ENCODE measurements at regions not wholly inside any gene's neighbourhood (a gene's known extent, or its start where the extent isn't known, plus 50 kb on each side); places are given as distances from the start of the nearest gene placed in this dataset.
"Not testable (repeated sequence)": the region's sequence is repeated elsewhere in the genome, so short reads cannot be mapped to it uniquely, and the experiment has no call there.

DNA sequence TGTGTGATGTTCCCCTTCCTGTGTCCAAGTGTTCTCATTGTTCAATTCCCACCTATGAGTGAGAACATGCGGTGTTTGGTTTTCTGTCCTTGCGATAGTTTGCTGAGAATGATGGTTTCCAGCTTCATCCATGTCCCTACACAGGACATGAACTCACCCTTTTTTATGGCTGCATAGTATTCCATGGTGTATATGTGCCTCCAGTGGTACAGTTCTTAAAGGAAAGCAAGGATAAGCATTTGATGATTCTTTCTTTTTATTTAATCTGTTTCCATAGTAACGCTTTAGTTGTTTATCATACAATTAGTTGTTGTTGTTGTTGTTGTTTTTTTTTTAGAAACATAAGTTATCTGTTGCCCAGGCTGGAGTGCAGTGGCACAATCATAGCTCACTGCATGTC lies 133.1 kb downstream of the TSEN15 start:
- not testable (repeated sequence) for DNase-seq

DNA sequence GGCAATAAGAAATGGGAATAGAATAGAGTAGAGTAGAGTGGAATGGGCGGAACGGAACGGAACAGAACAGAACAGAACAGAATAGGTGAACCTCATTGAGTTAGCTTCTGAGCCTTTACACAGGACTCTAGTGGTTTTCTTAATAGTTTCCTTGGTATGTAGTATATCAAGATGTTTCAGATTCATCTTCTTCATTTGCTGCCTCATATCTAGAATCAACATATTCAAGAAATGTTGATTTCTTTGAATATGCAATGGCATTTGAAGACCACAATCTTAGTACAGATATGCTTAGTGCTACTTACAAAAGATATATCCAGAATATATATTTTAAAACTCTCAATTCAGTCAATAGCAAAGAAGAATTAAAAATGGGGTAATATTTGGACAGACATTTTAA lies 133.8 kb downstream of the TSEN15 start:
- no peak for DNase-seq

DNA sequence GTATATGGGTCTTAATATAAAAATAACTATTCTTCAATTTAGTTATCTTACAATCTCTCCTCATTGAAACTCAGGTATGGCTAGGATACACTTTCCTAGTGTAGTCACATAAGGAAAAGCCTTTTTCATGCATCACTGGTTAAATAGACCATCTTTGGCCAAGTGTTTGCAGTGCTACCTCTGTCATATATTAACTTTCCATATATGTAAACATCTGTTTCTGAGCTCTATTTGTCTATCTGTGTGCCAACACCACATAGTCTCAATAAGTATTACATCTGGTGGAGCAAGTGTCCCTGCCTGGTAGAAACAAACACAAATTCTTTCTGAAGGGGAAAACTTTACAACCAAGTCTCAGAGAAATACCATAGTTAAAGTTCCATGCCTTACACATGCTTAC lies 134.6 kb downstream of the TSEN15 start:
- peak; percentile 28 for DNase-seq

DNA sequence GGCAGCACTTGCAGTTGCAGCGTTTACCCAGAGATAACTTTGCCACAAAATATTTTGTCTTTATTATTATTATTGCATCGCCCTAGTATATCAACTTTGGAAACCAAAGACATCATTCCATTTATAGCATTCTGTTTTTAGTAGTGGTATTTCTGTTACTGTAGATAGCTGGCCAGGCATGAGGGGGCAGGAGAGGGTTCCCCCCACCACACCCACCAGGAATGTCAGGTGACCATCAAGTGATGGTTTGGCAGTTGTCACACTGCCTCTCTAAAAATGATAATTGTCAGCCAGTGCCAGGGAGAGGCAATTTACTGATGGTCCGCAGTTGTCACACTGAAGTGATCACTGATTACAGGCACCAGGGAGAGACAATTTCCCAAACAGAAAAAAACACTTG lies 135.6 kb downstream of the TSEN15 start:
- DNase-seq = no peak

DNA sequence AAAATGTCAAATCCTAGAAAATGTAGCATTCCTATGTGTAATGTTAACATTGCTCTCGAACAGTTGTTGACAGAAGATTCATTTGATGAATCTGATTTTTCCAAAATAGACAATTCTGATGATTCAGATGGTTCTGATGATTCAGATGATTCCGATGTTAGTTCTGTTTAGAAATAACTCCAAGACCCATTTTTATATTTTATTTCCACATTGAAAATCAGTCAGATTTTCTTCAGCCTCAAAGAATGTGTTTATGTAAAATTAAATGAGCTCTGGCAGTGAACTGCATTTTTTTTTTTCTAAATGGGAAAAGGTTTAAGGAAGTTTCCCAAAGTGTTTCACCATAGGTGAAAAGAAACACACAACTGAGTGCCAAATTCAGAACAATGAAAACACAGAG lies 136.5 kb downstream of the TSEN15 start:
- DNase-seq = no peak

DNA sequence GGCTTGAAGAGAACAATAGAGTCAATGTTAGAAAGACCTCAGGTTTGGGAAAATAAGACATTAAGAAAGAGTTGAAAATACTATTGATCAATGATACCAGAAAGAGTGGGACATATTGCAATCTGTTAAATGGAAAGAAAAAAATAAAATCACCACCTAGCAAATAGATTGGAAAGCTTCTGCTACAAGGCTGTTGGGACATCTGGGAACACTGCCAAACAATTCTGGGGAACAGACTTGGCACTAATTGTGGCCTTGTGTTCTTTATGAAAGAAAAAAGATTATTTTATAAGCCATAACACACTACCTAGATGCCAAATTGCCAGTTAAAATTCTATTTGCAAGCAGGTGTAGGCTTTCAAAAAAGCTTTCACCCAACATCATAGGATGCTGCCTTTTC lies 137.8 kb downstream of the TSEN15 start:
- DNase-seq = peak; percentile 81

DNA sequence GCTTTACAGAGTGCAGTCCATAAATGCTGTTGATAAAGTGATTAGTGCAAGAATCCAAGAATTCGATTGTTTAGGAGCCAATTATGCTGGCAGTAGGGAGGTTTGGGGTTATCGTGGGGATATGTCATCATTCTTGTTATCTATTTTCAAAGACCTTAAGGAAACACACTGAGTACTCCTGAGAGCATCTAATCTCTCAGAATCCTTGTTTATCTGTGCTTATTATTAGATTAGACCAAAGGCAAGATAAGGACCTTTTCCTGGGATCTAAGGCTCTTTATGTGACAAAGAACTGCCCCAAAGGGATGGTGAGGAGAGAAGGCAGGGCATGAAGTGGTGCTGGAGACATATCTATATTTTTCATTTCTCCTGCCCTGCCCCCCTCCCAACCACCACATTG lies 139.1 kb downstream of the TSEN15 start:
- no peak for DNase-seq

DNA sequence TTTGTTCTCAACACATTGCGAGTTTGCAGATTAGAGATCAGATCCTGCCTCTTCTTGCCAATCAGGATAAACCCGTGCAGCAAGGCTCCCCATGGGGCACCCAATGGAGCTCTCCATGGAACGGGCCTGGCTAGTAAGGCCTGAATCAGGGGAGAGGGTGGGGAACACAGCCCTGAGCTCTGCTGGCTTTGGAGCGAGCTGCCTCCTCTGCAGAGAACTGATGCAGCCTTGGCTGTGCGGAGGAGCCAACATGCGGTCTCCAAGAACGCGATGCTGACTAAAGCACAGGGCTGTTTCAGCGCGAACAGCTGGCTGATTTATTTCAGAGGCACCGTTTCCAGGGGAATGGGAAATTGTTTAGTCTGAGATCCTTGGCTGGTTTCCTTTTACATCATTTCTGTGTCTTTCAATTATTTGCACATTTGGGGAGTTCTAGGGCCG lies 139.7 kb downstream of the TSEN15 start:
- DNase-seq = peak; percentile 17

DNA sequence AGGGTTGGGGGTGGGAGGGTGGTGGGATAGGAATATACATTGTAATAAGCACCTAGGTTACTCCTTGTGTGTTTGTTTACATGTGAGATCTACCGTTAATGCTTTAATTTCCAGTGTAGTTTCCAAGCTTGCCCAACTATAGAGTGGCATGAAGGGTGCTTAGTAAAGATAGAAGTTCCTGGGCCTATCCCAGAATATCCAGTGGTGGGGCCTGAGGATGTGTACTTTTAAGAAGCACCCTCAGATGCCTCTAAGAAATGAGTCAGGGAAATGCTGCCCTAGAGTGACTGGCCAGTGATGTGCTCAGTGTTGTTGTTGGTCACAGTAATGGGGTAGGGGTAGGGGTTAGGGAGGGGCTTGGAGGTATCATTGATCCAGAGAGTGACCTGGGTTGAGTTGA lies 141.3 kb downstream of the TSEN15 start:
- DNase-seq = no peak

DNA sequence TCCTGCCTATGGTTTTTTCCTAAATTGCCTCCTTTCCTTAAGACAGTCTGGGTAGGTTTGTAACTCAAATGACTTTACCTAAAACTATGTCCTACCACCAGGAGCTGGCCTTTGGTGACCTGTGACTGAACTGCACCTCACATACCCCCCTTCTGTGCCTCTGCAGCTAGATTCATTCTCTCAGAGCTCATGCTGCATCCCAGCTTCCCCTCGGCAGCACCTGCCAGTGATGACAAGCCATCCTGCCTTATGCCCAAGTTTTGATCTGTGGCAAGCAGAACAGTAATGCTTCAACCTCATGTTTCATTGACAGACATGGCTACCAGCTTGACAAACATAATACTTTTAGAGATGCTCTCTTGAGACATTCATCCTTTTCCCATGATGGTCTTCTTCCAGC lies 141.9 kb downstream of the TSEN15 start:
- DNase-seq = no peak

DNA sequence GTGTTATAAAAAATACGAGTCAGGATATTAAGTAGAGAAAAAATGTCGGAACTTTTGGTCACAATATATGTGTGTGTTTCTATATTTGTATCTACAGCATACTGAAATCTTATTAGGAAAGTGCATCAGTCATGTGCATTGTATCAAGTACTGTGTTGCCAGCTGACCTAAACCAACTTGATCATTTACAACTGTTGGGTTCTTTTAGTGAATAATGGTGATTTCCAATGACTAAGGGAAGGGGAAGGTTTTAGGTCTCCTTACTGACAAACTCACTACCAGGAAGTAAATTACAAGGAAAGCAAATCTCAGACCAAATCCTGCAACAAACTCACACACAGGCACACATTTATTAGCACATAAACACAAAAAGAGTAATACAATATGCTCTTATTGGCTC lies 142.7 kb downstream of the TSEN15 start:
- no peak for DNase-seq

DNA sequence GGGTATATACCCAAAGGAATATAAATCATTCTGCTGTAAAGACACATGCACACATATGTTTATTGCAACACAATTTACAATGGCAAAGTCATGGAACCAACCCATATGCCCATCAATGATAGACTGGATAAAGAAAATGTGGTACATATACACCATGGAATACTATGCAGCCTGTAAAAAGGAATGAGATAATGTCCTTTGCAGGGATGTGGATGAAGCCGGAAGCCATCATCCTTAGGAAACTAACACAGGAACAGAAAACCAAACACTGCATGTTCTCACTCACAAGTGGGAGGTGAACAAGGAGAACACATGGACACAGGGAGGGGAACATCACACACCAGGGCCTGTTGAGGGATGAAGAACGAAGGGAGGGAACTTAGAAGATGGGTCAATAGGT lies 144.2 kb downstream of the TSEN15 start:
- DNase-seq = not testable (repeated sequence)

DNA sequence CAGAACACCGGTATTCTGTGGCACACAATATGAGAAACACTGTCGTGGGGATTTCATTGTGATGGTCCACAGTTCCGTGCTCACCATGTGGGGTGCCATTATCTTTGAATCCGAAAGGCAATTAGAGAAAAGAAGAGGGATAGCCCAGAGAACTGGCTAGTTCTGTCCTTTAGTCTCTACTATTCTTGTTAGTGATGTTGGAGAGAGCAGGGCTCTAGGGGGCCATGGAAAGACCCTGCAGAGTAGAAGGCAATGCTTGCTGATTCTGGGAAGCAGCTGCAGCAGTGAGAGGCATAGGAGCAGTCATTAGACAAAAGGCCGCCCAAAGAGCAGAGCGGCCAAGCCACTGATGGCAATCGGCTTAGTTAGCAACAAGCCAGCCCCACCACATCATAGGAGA lies 146.3 kb downstream of the TSEN15 start:
- no peak for DNase-seq

DNA sequence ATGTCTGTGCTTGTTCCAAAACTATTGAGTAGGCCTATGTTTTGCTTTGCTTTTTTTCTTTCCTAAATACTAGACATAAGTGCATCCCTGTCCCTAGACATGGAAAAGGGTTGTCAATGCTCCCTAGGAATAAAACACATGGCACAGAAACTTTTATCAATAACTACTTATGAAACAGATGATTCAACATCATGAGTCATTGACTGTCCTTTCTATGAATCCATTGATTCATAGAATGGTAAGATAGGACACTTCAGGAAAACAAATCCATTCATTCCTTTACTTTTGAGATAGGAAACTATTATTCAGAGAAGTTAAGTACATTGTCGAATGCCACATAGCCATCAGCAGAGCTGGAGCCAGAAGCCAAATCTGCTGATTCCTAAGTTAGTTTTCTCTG lies 147.5 kb downstream of the TSEN15 start:
- no peak for DNase-seq

DNA sequence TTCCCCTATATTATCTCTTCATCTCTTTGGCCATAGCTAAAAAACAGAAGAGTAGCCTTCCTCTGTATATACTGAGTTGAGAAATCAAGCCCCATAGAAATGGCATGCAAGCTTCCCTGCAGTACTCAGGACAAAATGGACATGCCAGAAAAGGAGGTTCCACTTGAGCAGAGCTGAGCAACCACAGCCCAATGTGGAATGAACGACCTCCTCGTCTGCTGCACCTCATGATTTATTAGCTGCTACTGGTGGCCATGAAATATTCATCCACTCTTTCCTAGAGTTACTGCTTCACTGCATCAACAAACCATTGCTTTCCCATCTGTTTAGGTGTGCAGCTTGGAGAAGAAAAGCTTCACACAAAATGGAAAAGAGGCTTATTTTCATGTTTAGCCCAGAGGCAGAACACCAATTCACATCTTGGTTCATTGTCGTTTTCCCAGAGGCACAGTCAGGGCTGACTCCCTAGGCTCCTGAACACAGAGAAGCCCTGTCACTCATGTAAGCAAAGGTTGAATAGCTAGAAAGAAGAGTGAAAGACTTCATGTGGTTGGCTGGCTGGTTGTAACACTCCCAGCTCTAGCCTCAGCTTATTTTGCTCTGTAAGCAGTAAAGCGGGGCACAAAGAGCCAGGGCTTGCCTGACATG lies 148.0 kb downstream of the TSEN15 start:
- no peak for DNase-seq

DNA sequence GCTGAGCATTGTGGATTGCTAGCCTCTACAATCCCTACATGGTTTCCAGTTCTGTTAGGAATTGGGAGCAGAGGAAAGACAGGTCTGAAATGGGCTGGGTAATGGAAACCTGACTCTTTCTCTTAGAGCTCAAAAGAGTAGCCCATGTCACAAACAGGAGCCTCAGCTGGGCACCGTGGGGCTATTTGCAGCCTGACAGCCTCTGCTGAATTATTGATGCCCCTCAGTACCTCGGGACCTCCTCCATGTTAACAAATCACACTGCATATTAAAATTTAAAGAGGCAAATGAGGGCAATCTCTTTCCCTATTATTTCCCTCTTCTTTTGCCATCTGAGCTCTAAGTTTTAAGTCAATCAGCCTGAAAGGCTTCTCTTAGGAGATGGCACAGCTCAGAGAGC lies 157.1 kb downstream of the TSEN15 start:
- no peak for DNase-seq

DNA sequence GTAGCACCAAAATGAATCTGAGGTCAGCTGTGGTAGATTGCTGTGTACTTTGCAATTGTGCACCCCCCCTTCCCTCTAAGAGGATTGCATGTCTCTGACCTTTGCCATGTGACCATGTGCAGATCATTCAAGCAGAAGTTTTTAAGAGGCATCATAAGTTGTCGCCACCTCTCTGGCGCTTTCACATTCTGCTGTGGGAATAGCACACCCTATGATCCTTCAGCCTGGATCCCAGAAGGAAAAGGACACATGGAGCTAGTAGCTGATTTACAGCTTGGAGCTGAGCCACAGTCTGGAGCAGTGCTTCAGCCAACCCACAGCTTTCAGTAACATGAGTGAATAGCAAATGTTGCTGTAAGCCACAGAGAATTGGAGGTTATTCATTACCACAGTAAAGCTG lies 158.5 kb downstream of the TSEN15 start:
- DNase-seq = peak; percentile 45

DNA sequence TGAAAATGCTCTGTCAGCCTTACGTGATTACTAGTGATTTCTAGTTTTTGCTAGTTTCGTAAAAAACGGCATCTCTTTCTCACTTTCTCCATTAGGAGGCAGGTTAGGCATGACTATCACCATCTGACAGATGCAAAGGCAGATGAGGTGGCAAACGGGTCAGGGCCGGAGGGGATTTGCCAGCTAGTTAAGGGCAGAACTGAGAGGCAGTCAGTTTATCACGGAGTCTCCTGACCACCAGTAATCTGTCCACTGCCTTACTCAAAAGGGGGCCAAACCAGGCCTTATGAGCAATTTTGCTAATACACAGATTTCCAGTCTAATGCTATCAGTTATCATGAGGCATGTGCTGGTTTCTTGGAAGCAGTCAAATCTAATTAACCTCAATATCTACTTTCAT lies 159.3 kb downstream of the TSEN15 start:
- no peak for DNase-seq

DNA sequence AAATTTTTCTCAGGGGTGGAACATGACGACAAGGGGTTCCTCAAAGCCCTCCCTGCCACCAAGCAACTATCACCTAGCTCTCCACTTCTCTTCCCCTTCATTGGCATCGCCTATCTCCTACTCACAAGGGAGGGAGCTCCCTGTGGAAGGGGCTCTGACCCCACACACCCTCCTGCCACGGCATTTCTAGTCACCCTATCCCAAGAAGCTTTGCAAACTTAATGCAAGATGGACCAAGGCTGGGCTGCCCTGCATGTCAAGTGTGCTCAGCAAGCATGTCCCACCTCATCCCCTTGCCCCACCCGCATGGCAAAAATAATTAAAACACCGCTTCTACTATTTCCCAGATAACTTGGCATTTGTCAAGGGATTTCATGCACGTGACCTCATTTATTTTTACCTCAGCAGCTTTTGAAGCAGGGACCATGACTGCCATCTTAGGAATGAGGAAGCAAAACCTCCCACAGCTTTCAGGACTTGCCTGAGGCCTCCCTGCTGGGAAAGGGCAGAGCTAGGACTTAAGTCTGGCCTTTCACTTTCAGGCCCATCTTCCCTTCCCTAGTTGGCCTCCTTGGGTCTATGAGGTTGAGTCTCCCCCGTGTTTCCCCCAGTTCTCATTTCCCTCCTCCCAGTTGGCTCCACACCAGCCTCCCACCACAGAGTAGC lies 161.3 kb downstream of the TSEN15 start:
- DNase-seq = no peak

DNA sequence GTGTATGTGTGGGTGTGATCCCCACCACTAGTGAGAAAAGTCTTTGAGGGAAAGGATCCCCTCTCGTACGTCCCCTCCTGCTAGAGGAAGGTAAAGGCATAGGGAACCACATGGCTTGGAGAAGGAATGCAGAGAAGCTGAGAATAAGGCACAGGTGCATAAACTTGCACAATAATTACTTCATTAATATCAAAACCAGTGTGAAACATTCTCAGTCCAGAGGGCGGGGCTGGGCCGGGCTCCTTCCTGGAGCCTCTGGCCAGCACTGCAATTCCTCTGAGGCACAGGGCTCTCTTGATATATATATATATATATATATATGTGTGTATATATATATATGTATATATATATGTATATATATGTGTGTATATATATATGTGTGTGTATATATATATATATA lies 162.6 kb downstream of the TSEN15 start:
- DNase-seq = no peak

DNA sequence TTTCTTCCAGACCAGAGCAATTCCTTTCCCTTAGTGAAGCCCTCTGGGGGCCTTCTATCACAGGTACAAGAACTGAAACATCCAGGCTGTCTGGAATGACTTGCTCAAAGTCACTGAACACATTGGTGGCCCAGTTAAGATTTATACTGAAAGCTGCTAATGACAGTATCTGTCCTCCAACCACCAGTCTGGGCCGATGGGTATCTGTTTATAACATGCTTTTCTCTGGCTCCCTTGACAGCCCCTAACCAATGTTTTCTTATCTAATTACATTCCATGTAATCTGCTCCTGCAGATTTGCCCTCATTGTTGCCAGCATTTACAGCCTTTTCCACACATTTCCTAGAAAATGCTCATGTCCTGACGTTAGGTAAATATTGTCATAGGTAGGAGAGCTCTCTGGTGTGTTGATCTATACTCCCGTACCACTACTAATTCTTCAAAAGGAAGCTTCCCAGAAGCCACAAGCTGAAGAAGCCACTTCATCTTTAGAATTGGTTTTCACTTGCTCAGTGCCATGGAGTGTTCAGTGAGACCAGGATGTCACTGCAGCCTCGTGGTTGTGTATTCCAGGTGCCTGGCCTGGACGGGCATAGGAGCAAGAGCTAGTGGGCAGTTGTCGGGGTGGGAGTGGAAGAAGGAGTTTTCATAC lies 163.9 kb downstream of the TSEN15 start:
- DNase-seq = no peak

DNA sequence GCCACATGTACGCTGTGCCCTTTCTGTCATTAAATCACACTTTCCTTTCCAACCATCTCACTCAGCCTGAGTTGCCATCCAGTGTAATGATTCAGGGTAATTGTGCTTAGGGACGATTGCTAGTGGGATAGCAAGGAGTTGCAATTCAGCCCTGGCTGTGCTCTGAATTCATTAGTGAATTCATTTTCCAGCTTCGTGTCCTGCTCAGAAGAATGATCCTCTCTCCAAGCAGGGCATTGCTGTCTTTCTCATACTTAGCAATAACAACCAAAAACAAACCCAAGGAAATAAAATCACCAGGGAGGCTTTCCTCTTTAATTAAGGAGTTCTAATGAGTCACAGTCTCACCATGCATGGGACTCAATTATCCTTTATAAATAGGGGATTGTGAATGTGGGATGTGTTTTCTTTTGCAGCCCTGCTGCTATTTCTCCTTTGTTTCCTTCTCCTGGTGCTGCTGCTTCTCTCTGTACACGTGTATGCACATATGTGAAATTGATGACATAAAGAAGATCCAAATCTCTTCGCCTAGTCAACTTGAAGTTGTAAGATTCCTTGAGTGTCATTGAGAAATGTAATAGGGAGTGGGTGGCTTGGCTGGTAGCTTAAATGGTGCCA lies 167.0 kb downstream of the TSEN15 start:
- peak; percentile 67 for DNase-seq

DNA sequence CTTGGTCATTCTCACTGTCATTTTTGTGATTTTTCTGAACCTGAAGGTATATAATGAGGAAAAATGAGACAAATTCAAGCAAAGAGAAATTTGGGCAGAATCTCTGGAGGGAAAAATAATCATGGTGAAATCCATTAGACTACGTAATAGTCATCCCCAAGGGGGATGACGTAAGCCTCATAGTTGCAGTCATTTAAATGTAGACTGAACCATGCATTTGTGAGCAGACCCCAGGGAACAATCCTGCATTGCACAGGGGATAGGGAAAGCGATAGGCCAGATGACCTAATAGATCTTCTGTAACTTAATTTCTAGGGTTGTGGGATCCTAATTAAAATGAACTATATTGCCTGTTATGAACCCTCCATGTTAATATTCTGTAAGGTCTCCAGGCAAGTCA lies 167.4 kb upstream of the C1orf21 start:
- DNase-seq = peak; percentile 19

DNA sequence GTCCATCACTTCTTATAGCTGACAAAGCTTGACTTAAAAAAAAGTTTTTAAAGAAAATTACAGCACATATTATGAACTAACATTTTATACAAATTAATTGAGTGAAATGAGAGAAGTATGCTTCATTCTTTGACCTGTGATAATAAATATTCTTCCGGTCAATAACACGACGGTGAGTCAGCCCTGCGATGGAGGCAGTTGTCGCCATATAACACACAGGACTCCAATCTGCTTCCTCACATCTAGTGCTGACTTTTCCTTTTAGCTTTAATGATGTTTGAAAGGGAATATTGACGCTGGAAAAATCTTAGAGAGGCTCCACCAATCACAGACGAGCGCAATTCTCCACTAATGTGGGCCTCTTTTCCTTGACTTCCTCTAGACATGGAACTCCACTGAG lies 166.9 kb upstream of the C1orf21 start:
- no peak for DNase-seq
